T-helper 2 cell treated with Interferon-gamma antibody and Interleukin-4, amounts not matched to agents 100 ng/mL and 5 ng/mL, for 36 hours (primary cell): ENCODE measurements at regions not wholly inside any gene's neighbourhood (a gene's known extent, or its start where the extent isn't known, plus 50 kb on each side); places are given as distances from the start of the nearest gene placed in this dataset.
"Not testable (repeated sequence)": the region's sequence is repeated elsewhere in the genome, so short reads cannot be mapped to it uniquely, and the experiment has no call there.

Experiments used
- intact Hi-C: fragments of 100-400 bp; cut with micrococcal nuclease; formaldehyde crosslinking; loops from one replicate; pipeline ENCODE4 v1.15.1; 2023

- intact Hi-C loops: no loop called here
These were observed 322.4 kb upstream of the DCN start for GRCh38 chr12:91505006-91505405.

- intact Hi-C loops: no loop called here
These were observed 319.6 kb upstream of the DCN start for GRCh38 chr12:91502208-91502607.

GRCh38 chr12:91496337-91496736, 313.7 kb upstream of the DCN start:
- intact Hi-C loops: no loop called here

DNA sequence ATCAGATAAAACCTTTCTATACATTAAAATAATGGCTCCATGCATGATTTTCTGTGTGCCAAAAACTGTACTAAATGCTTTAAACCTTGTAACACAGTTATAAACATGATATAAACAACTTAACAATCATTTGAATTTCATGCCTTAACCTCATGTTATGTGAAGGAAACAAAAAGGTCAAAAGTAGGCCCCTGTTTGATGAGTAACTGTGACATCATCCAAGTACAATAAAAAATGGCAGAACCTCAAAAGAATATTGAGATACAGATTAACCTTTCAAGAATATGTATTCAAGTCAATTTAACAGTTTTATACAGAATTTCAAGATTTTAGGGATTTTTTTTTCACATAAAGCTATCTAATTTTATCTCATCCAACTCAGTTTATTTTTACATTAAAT, 310.7 kb upstream of the DCN start:
- intact Hi-C loops: no loop called here

GRCh38 chr12:91492648-91493047, 310.0 kb upstream of the DCN start:
- intact Hi-C loops: no loop called here

GRCh38 chr12:91490667-91491311, 308.2 kb upstream of the DCN start:
- intact Hi-C loops: no loop called here

- intact Hi-C loops: no loop called here
These were observed 300.9 kb upstream of the DCN start for GRCh38 chr12:91483471-91483985.

- intact Hi-C loops: no loop called here
These were observed 299.6 kb upstream of the DCN start for GRCh38 chr12:91482231-91482630.

- intact Hi-C loops: no loop called here
These were observed 295.9 kb upstream of the DCN start for GRCh38 chr12:91478500-91478899.

DNA sequence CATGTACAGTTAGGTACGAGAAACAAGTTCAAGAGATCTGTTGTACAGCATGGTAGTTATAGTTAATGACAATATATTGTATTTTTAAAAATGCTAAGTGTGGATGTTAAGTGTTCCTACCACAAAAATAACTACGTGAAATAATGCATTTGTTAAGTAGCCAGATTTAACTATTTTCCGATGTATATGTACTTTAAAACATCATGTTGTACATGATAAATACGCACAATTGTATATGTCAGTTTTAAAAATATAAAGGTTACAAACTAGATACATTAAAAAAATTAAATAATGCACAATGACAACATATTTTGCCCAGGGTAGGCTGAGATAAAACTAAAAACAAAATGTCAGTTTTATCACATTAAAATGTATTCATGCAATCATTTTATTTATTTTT, 285.1 kb upstream of the DCN start:
- intact Hi-C loops: no loop called here

DNA sequence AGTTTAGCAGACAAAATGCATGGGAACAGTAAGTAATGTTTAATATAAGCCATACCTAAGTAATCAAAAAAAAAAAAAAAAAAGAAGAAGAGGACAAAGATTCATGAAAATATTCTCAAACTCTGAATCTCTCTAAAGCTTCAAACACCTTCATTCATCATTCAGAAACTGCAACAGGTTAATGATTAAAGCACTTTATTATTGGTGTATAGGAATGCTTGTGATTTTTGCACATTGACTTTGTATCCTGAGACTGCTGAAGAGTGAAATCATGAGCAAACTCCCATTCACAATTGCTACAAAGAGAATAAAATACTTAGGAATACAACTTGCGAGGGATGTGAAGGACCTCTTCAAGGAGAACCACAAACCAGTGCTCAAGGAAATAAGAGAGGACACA, 278.4 kb upstream of the DCN start:
- intact Hi-C loops: no loop called here

DNA sequence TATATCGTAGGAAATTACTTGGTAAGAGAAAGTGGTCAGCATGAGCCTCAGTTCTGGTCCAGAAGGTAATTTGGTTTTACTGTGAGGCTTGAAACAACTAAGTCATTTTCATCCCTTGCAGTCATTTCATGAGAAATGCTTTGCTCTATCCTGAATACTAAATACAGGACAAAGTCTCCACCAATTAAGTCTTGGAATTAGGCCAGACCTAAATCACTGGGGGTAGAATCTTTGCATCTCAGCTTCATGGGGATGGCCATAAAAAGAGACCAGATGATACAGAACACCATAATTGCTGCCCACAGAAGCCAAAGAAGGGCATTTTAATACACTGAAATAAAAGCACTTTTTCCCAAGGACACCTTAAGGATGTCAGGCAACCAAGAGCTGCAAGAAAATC, 277.9 kb upstream of the DCN start:
- intact Hi-C loops: no loop called here

DNA sequence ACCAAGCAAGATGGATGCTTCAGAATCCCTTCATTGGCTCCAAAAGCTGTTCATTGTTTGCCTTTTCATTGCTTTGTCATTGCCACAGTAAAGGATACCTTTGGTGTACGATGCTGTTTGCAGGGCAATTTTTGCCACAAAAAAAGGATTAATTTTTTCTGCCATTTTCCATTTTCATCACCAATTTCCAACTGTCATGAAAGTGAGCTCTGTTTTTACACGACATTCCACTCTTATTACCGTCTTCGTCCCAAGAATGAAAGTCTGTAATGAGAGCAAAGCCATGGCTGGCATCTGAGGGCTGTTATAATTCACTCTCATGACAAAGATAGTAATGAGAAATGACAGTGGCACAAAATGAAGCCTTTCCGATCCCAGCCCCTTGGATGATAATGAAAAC, 272.7 kb upstream of the DCN start:
- intact Hi-C loops: no loop called here

DNA sequence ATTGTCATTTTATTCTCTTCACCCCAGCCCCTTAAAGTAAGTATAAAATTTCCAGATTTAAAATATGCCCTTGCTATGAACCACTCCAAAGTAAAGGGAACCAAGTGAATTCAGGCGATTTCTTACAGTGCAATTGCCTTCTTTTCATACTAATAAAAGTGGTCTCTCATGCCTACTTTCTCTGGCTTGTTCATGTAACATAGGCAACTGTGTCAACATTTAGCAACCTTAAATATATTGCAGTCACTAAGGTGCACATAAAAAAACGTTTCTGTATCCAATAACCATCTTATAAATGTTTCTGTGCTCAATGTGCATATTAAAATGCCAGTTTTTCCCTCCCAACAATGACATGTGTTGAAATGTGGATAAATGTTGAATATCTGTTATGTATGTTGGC, 271.6 kb upstream of the DCN start:
- intact Hi-C loops: no loop called here

GRCh38 chr12:91452464-91452863, 269.8 kb upstream of the DCN start:
- intact Hi-C loops: not testable (repeated sequence)

DNA sequence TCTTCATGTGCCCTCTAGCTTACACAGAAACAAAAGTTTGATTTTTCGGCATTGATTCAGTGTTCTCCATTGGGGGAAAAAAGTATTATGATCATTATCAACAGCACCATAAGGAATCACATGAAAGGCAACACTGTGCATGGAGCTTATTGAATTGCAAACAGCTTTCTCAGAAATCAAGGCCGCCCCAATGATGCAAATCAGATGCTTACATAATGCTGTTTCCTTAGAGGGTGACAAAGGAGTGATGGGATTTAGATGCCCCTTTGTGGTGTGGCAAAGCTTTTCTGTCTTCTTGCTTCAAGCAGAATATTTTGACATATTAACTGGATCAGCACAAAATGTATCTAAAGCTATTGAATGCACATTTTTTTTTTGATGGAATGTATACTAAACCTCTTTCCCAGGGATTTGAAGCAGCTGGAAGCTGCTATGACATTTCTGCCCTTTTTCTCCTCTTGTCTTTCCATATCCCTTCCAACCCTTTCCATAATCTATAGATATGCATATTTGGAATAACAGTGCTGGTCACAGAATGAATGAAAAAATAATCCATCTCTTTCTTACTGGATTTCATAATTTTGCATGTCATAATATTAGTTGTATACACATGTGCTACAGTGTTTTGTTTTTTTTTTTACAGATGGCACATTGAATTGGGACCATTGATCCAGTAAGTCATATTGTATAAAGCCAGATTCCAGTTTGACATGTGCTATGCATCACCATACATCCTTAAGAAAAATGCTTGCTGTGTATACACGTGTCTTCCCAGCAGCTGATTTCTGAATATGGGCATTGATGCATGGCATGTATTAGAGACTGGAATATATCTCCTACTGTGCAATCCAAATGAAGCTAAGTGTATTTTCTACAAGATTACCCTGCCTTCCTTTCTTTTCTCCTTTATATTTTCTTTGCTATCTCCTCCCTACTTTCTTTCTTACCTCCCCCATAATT, 259.7 kb upstream of the DCN start:
- intact Hi-C loops: no loop called here

DNA sequence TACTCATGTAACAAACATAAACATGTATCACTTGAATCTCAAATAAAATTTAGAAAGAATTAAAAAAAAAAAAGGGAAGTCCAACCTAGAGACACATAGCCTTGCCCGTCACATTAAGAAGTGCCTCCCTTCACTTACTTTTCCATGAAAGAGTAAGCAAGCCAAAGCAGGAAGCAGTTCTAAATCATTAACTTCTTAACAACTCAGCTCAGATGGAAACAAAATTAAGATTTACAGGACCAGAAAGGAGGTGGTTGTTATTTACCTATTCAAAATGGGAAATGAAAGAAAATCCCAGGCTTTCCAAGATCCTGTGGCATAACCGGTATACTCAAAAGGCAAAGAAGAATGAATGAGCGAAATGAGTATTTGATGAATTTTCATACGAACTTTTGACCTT, 258.6 kb upstream of the DCN start:
- intact Hi-C loops: no loop called here

DNA sequence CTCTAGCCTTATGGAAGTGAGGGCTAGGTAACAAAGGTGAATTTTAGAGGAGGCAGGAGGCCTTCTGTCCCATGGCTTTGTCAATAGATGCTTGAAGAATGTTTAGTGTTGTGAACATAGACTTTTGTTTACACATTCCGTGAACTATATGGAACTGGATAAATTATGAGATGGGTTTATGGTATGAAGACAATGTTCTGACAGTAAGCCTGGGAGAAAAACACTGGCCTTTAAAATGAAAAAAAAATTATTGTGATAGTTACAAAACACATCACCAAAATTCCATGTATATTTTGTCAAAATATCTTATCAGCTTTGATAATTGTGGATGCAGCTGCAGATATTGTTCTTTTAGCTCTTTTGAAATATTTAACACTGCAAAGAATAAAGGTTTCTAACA, 251.5 kb upstream of the DCN start:
- intact Hi-C loops: no loop called here

- intact Hi-C loops: no loop called here
These were observed 250.1 kb upstream of the DCN start for GRCh38 chr12:91432755-91433154.

- intact Hi-C loops: no loop called here
These were observed 249.5 kb upstream of the DCN start for GRCh38 chr12:91432089-91432488.

- intact Hi-C loops: no loop called here
These were observed 241.9 kb upstream of the DCN start for GRCh38 chr12:91424506-91424905.

DNA sequence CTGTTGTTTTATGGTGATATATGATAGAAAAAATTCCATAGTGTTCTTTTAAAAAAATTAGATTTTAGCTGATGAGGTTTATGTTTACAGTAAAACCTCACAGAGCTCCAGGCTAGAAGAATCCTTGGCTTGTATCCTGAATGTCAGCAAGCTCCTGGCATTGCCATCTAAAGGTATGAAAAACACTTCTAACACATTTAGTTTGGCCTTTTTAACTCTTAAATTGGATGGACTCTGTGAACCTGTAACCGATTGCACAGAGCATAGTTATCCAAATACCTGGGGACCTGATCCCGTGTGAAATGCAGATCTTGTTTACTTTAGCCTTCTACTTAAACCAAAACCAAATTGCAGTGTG, 241.1 kb upstream of the DCN start:
- intact Hi-C loops: no loop called here
